ENCODE measurements at regions not wholly inside any gene's neighbourhood (a gene's known extent, or its start where the extent isn't known, plus 50 kb on each side); places are given as distances from the start of the nearest gene placed in this dataset.

DNA sequence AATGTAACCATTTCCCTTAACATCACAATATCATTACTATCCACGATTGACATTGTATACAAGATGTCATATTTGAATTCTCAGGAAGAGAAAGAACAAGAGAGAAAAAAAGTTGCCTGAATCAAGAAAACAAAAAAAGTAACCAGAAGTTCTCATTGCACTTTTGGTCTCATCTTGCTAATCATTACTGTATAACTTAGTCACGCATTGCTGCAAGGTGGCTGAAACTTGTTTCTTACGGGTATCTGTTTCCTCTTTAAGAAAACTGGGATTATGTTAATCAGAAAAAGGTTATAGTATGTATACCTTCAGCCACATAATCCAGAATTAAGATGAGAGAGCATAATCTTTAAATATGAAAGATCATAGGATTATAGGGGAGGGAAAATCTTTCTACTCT lies 639.7 kb upstream of the SYT4 start:
- Histone ChIP-seq H3K36me3 (ENCODE audit: low read depth) (no peaks in the 10 kb centered on the region), H3K4me1 (ENCODE audit: low read depth) (no peaks in the 10 kb centered on the region), H3K4me3 (no peak overlapping the region), H3K9me3 (no peaks in the 10 kb centered on the region)
- TF ChIP-seq, protein P1, sequence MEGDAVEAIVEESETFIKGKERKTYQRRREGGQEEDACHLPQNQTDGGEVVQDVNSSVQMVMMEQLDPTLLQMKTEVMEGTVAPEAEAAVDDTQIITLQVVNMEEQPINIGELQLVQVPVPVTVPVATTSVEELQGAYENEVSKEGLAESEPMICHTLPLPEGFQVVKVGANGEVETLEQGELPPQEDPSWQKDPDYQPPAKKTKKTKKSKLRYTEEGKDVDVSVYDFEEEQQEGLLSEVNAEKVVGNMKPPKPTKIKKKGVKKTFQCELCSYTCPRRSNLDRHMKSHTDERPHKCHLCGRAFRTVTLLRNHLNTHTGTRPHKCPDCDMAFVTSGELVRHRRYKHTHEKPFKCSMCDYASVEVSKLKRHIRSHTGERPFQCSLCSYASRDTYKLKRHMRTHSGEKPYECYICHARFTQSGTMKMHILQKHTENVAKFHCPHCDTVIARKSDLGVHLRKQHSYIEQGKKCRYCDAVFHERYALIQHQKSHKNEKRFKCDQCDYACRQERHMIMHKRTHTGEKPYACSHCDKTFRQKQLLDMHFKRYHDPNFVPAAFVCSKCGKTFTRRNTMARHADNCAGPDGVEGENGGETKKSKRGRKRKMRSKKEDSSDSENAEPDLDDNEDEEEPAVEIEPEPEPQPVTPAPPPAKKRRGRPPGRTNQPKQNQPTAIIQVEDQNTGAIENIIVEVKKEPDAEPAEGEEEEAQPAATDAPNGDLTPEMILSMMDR (IDR thresholded peaks at IDR 0.05), result no peak
- no peak for DNase-seq
- intact Hi-C loops (cut with DNase I, micrococcal nuclease), result no loop called here
- no peak for ATAC-seq

DNA sequence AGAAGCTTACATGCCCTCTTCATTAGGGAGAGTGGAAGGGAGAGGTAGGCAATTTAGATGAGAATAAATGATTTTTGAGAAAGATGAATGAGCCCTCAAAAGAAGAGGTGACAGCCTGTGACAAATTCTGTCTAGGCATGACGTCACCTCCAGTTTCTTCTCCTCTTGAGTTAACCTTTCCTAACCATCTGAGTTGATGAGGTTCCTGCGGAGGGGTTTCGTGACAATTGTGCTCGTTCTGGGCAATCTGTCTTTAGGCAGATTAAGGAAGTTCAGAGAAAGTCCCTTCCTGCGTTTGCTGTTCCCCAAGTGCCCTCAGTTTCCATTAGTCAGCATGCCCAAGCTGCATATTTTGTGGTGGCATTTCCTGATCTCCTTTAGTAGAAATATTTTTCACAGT lies 640.2 kb upstream of the SYT4 start:
- intact Hi-C loops (cut with DNase I, micrococcal nuclease), result no loop called here
- Histone ChIP-seq H3K4me3 (no peak overlapping the region), H3K4me1 (ENCODE audit: low read depth) (no peaks in the 10 kb centered on the region), H3K36me3 (ENCODE audit: low read depth) (no peaks in the 10 kb centered on the region), H3K9me3 (no peaks in the 10 kb centered on the region)
- TF ChIP-seq, protein P1 (IDR thresholded peaks at IDR 0.05), result no peak
- ATAC-seq, result no peak
- no peak for DNase-seq

DNA sequence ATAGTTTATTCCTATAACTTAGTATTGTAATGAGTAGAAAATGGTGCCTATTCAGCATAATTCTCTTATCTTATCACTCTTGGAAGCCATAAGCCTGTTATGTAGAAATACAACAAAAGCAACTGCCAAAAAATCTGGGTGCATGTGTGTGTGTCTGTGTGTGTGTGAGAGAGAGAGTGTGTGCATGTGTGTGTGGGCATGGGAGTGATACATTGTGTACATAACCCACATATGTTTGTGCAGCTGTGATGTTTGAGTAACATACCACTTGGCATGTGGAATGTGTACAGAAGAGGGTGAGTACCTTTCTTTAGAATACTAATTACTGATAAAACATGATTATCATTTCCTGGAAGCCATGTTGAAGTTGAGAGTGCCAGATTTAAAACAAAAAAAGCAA lies 642.3 kb upstream of the SYT4 start:
- Histone ChIP-seq H3K4me1 (ENCODE audit: low read depth) (no peaks in the 10 kb centered on the region), H3K36me3 (ENCODE audit: low read depth) (no peaks in the 10 kb centered on the region), H3K4me3 (no peak overlapping the region), H3K9me3 (no peaks in the 10 kb centered on the region)
- intact Hi-C loops (cut with DNase I, micrococcal nuclease), result no loop called here
- TF ChIP-seq, protein P1 (IDR thresholded peaks at IDR 0.05), result no peak
- ATAC-seq (no peak), DNase-seq (no peak)

DNA sequence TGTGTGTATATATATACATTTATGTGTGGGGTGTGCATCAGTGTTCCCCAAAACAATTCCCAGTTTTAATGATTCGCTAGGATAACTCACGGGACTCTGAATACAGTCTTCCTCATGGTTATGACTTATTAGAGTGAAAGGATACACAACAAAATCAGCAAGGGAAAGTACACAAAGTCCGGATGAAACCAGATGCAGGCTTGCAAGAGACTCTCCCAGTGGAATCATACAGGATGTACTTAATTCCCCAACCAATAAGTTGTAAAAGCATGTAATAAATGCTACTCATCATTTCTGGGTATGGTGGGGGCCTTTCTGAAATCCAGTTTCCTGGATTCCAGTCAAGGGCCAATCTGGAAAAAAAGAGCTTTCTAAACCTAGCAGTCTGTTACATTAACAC lies 654.1 kb upstream of the SYT4 start:
- Histone ChIP-seq H3K36me3 (ENCODE audit: low read depth) (no peaks in the 10 kb centered on the region), H3K4me3 (no peak overlapping the region), H3K9me3 (no peaks in the 10 kb centered on the region), H3K4me1 (ENCODE audit: low read depth) (no peaks in the 10 kb centered on the region)
- intact Hi-C loops (cut with DNase I, micrococcal nuclease), result no loop called here
- DNase-seq (no peak), ATAC-seq (no peak)
- TF ChIP-seq, protein P1 (IDR thresholded peaks at IDR 0.05), result no peak

DNA sequence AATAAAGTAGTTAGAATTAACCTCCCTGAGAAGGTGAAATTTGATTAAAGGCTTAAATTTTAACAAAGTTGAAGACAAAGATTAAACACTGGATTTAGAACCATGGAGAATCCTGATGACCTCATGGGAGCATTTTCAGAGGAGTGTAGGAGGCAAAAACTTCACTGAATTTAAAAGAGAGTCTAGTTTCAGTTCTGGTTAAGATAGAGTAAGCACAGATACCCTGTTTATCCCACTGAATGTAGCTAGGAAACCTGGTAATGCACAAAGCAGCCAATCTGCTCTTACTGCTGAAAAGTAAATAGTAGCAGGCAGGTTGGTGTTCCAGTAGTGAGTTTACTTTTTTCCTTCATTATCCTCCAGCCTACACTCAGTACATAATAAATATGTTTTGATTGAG lies 654.9 kb upstream of the SYT4 start:
- no peaks in the 10 kb centered on the region for H3K4me1 ChIP-seq (ENCODE audit: low read depth)
- no peak overlapping the region for H3K4me3 ChIP-seq
- H3K36me3 ChIP-seq (ENCODE audit: low read depth), result no peaks in the 10 kb centered on the region
- no peak for DNase-seq
- intact Hi-C loops (cut with DNase I, micrococcal nuclease), result no loop called here
- H3K9me3 ChIP-seq, result no peaks in the 10 kb centered on the region
- no peak for ATAC-seq
- TF ChIP-seq, protein P1 (IDR thresholded peaks at IDR 0.05), result no peak

DNA sequence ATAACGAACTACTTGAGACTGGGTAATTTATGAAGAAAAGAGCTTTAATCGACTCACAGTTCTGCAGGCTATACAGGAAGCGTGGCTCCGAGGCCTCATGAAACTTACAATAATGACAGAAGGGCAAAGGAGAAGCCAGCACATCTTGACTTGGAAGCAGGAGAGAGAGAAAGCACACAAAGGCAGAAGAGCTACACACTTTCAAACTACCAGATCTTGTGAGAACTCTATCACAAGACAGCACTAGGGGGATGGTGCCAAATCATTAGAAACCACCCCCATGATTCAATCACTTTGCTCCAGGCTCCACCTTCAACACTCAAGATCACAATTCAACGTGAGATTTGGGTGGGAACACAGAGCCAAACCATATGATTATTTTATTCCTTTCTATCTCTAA lies 655.9 kb upstream of the SYT4 start:
- ATAC-seq, result no peak

More for the DNA sequence above, 655.9 kb upstream of the SYT4 start:
- no peak overlapping the region for H3K4me3 ChIP-seq
- TF ChIP-seq, protein P1 (IDR thresholded peaks at IDR 0.05), result no peak
- H3K36me3 ChIP-seq (ENCODE audit: low read depth), result no peaks in the 10 kb centered on the region
- intact Hi-C loops (cut with DNase I, micrococcal nuclease), result no loop called here
- no peaks in the 10 kb centered on the region for H3K9me3 ChIP-seq
- no peak for DNase-seq
- no peaks in the 10 kb centered on the region for H3K4me1 ChIP-seq (ENCODE audit: low read depth)
